Endodermal cell (in vitro differentiated cells): ENCODE measurements at regions not wholly inside any gene's neighbourhood (a gene's known extent, or its start where the extent isn't known, plus 50 kb on each side); places are given as distances from the start of the nearest gene placed in this dataset.

Experiments
- DNase-seq: peaks from one replicate; pipeline ENCODE4 v3.0.0-alpha.2; 2017
- H3K27ac ChIP-seq: 2 replicates; pipeline ENCODE4 v1.5.1; 2013; ENCODE audit warnings: mild to moderate bottlenecking, low read depth, low read length, moderate library complexity
- H3K27me3 ChIP-seq: 2 replicates; pipeline ENCODE4 v1.6.1; 2013; ENCODE audit warnings: mild to moderate bottlenecking, low read length, moderate library complexity; ENCODE audit not compliant: insufficient read depth, control insufficient read depth, poor library complexity, severe bottlenecking
- H3K36me3 ChIP-seq: 2 replicates; pipeline ENCODE4 v1.7.0; 2013; ENCODE audit warnings: mild to moderate bottlenecking, low read length, moderate library complexity; ENCODE audit not compliant: control insufficient read depth, insufficient read depth
- H3K4me1 ChIP-seq: one replicate; pipeline ENCODE4 v1.7.0; 2013; ENCODE audit warnings: low read length; ENCODE audit not compliant: control insufficient read depth, insufficient read depth
- H3K4me3 ChIP-seq: 2 replicates; pipeline ENCODE4 v1.5.1; 2013; ENCODE audit warnings: mild to moderate bottlenecking, low read length, moderate library complexity
- H3K9ac ChIP-seq: 2 replicates; pipeline ENCODE4 v1.6.1; 2013; ENCODE audit warnings: mild to moderate bottlenecking, low read length, moderate library complexity; ENCODE audit not compliant: poor library complexity, severe bottlenecking; ENCODE audit errors: extremely low read depth
- H3K9me3 ChIP-seq: 2 replicates; pipeline ENCODE4 v1.6.1; 2013; ENCODE audit warnings: mild to moderate bottlenecking, low read length, moderate library complexity; ENCODE audit not compliant: control insufficient read depth
- H3K27ac Mint-ChIP-seq: 2 replicates; pipeline ENCODE4 v1.8.0; 2020; ENCODE audit warnings: mixed read lengths
- H3K27me3 Mint-ChIP-seq: 2 replicates; pipeline ENCODE4 v1.8.0; 2021; ENCODE audit warnings: mild to moderate bottlenecking, mixed read lengths; ENCODE audit not compliant: insufficient read depth
- H3K36me3 Mint-ChIP-seq: 2 replicates; pipeline ENCODE4 v1.8.0; 2020; ENCODE audit warnings: low read depth, mixed read lengths
- H3K4me1 Mint-ChIP-seq: 2 replicates; pipeline ENCODE4 v1.8.0; 2020; ENCODE audit warnings: mixed read lengths
- H3K4me3 Mint-ChIP-seq: 2 replicates; pipeline ENCODE4 v1.8.0; 2020; ENCODE audit warnings: mild to moderate bottlenecking, moderate library complexity, mixed read lengths
- H3K9me3 Mint-ChIP-seq: 2 replicates; pipeline ENCODE4 v1.8.0; 2020; ENCODE audit warnings: mild to moderate bottlenecking, mixed read lengths
- WGBS, 2 experiments: methylation state at CpG; one replicate each; pipeline versions ENCODE4 v1.1.5 to v1.1.7; 2013; ENCODE audit warnings: missing lambda C conversion rate in 2 of 2, mixed read lengths in 1 of 2; ENCODE audit not compliant: insufficient coverage in 1 of 2, insufficient read length in 1 of 2; 5-methylcytosine and 5-hydroxymethylcytosine counted together
- TF ChIP-seq, protein P1 (sequence below): fragments of 200-600 bp; sonication (generic); conservative IDR thresholded peaks from 2 replicates; pipeline ENCODE4 v1.5.0; 2021; ENCODE audit warnings: antibody characterized with exemption, mild to moderate bottlenecking

DNA sequence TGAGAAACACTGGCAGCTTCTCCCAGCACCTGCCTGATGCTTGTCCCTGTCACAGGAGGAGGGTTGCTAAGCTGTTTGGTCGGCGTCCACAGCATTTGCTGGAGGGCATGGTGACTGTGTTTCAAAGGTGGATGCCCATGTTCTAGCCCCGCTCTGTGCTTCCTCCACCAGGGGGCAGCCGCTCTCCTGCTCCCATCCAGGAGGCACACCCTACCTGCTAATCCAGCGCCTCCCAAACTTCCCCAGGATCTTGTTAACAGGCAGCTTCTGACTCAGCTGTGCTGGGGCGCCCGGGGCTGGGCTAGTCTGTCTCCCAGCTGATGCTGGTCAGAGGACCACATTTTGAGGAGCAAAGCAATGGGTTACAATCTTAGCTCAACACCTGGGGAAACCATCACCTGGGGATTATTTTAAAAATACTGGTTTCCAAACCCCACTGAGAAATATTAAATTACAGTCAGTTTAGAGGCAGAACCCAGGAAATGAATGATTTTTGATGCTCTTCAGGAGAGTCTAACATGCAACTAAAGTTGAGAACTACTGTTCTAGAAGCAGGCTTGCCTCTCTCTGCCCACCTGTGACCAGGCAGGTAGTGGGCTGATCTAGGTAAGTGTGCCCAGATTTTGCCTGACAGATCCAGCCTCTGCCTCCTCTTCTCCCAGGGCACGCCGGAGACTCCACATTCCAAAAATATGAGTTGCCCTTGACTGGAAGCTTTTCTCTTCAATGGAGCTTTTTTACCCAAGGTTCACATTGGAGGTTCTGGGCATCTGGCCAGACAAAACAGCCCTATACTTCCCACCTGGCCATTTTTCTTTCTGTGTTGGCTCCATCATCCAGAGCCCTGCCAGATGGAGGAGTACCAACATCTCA is 92.7 kb upstream of the GPR26 start:
- Histone ChIP-seq H3K36me3 (no peaks in the 10 kb centered on the region), H3K9me3 (no peaks in the 10 kb centered on the region), H3K27me3 (no peaks in the 10 kb centered on the region), H3K27ac (no peak overlapping the region), H3K4me3 (no peak overlapping the region), H3K4me1 (no peaks in the 10 kb centered on the region), H3K9ac (no peak overlapping the region)
- WGBS, 2 experiments = 32 to 39% methylated on average over 6 to 9 of the region's 9 CpGs
- TF ChIP-seq, protein P1, sequence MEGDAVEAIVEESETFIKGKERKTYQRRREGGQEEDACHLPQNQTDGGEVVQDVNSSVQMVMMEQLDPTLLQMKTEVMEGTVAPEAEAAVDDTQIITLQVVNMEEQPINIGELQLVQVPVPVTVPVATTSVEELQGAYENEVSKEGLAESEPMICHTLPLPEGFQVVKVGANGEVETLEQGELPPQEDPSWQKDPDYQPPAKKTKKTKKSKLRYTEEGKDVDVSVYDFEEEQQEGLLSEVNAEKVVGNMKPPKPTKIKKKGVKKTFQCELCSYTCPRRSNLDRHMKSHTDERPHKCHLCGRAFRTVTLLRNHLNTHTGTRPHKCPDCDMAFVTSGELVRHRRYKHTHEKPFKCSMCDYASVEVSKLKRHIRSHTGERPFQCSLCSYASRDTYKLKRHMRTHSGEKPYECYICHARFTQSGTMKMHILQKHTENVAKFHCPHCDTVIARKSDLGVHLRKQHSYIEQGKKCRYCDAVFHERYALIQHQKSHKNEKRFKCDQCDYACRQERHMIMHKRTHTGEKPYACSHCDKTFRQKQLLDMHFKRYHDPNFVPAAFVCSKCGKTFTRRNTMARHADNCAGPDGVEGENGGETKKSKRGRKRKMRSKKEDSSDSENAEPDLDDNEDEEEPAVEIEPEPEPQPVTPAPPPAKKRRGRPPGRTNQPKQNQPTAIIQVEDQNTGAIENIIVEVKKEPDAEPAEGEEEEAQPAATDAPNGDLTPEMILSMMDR = peak; percentile 94
- peaks cover 26% of the 10 kb centered on the region for H3K27me3 Mint-ChIP-seq
- H3K9me3 Mint-ChIP-seq = no peaks in the 10 kb centered on the region
- H3K27ac Mint-ChIP-seq = no peak overlapping the region
- no peak overlapping the region for H3K4me3 Mint-ChIP-seq
- H3K36me3 Mint-ChIP-seq = no peaks in the 10 kb centered on the region
- H3K4me1 Mint-ChIP-seq = no peaks in the 10 kb centered on the region
- DNase-seq = peak; percentile 96

DNA sequence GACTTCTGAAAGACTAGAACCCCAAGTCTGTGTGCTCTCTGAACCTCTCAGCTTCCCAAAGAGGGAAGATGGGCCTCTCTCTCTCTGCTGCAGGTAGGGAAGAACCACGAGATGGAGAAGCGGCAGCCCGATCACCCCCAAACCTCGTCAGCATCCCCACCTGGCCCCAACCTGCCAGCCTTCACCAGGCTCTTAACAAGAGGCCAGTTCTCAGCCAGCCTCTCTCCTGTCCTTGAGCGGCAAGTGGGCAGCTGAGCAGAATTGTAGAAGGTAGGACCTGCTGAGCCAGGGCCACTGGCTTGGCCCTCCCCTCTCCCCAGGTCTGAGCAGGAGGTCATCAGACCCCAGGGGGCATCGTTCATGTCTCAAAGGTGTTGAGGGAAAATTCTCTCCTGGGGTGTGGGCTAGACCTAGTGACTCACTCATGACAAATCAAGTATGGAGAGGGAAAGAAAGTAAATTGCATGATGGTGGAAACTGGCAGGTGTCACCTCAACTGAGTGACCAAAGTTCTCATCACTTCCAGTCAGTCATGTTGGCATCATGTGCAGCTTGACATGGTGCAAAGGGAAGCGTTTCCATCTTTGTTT is 92.0 kb upstream of the GPR26 start:
- no peaks in the 10 kb centered on the region for H3K36me3 Mint-ChIP-seq
- TF ChIP-seq, protein P1 = no peak
- Histone ChIP-seq H3K36me3 (no peaks in the 10 kb centered on the region), H3K27ac (no peak overlapping the region), H3K9me3 (no peaks in the 10 kb centered on the region), H3K4me1 (no peaks in the 10 kb centered on the region), H3K27me3 (peaks cover 3% of the 10 kb centered on the region), H3K9ac (no peak overlapping the region), H3K4me3 (no peak overlapping the region)
- no peak overlapping the region for H3K27ac Mint-ChIP-seq
- DNase-seq = peak; percentile 38
- no peak overlapping the region for H3K4me3 Mint-ChIP-seq
- H3K9me3 Mint-ChIP-seq = no peaks in the 10 kb centered on the region
- WGBS, 2 experiments = 89% methylated on average over 7 of the region's 7 CpGs; no CpG with 5 or more reads in 1 of the 2 experiments
- peaks cover 27% of the 10 kb centered on the region for H3K27me3 Mint-ChIP-seq
- no peaks in the 10 kb centered on the region for H3K4me1 Mint-ChIP-seq

DNA sequence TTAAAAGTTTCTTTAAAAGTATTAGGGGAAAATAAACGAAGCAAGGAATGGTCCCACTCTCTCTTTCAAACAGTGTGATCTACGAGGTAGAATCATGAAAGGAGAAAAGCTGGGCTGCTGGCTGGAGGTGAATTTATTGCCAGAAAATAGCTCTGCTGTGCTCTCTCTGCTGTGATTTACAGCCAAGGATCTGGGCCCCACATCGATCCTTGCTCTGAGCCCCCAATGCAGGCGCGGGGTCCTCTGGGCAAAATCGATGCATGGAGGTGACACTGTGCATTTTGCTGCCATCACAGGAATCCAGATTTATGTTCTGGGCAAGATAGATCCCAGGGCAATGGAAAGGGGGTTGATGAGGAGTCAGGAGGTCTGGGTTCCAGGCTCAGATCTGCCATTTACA is 91.0 kb upstream of the GPR26 start:
- Mint-ChIP-seq H3K4me1 (no peaks in the 10 kb centered on the region), H3K36me3 (no peaks in the 10 kb centered on the region), H3K9me3 (no peaks in the 10 kb centered on the region), H3K4me3 (no peak overlapping the region), H3K27me3 (peaks cover 32% of the 10 kb centered on the region), H3K27ac (no peak overlapping the region)
- no peaks in the 10 kb centered on the region for H3K4me1 ChIP-seq
- no peaks in the 10 kb centered on the region for H3K9me3 ChIP-seq
- H3K9ac ChIP-seq = no peak overlapping the region
- no peak overlapping the region for H3K4me3 ChIP-seq
- TF ChIP-seq, protein P1 = no peak
- WGBS, 2 experiments = 70 to 75% methylated on average over 6 of the region's 6 CpGs
- DNase-seq = peak; percentile 27
- peaks cover 12% of the 10 kb centered on the region for H3K27me3 ChIP-seq
- H3K27ac ChIP-seq = no peak overlapping the region
- H3K36me3 ChIP-seq = no peaks in the 10 kb centered on the region
